NCI-H146 treated with DMSO at 0.1 percent for 48 hours (cell line): ENCODE measurements at regions not wholly inside any gene's neighbourhood (a gene's known extent, or its start where the extent isn't known, plus 50 kb on each side); places are given as distances from the start of the nearest gene placed in this dataset.

Experiments
- DNase-seq: peaks from one replicate; lab custom pipeline; 2025; ENCODE audit not compliant: unreplicated experiment; lab: John Stamatoyannopoulos, UW

DNA sequence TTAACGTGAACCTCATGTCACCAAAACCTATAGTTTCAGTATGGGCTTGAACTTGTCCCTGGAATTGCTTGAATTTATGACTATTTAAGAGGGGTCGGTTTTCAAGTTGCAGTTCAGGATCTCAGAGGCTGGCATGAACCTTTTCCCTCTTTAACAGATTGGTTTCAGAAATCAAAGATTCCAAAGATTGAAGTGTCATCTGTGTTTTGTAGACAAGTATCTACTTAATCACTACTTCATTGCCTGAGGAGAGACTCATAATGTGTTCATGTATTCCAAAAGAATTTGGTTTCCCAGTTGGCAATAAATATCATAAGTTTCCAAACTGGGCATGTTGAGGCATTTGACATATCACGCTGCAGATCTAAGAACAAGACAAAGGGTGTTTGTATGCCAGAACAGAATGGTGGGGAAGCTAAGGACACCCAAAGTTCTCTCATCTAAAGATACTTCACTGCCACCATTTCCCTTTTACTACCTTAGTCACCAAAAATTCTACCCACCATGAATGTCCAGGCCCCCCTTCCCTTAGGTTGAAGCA lies 199.5 kb downstream of the NUAK1 start:
- no peak for DNase-seq

- no peak for DNase-seq
Observed at GRCh38 chr12:105942281-105942680, 196.5 kb downstream of the NUAK1 start.

DNA sequence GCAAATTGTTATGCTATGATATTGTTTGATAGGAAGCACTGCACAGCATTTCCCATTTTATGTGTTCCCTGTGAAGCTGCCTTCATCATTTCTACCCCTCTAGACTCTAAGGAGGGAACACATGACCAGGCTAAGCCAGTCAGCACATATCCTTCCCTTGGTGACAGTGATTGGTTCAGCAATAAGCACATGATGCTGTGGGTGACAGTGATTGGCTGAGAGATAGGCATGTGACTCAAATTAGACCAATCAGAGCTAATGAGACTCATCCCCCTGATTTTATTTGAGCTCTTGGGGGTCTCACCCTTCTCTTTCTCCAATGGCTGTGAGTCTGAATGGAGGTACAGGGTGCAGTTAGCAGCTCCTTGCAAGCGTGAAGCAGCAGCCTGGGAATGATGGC lies 195.2 kb downstream of the NUAK1 start:
- DNase-seq: no peak

DNA sequence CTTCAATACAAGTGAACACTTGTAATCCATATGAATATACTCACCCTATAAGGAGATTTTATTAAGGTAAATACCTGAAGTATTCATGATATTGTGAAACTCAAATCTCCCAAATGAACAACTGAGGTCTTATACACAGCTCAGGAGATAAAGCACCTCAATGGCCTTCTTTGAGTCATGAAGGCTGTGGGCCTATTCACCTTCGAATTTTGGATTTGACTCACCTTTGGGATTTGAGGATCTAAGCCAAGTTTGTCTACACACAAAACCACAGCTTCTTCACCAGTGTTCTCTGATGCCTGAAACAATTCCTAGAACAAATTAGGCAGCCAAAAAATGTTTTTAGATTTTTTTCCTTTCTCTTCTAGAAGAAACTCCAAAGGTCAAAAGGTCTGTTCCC lies 194.1 kb downstream of the NUAK1 start:
- no peak for DNase-seq

GRCh38 chr12:105945880-105946279 lies 192.9 kb downstream of the NUAK1 start:
- no peak for DNase-seq

GRCh38 chr12:105946493-105946901 lies 192.3 kb downstream of the NUAK1 start:
- DNase-seq: no peak

GRCh38 chr12:105947906-105948305 lies 190.8 kb downstream of the NUAK1 start:
- DNase-seq: no peak

DNA sequence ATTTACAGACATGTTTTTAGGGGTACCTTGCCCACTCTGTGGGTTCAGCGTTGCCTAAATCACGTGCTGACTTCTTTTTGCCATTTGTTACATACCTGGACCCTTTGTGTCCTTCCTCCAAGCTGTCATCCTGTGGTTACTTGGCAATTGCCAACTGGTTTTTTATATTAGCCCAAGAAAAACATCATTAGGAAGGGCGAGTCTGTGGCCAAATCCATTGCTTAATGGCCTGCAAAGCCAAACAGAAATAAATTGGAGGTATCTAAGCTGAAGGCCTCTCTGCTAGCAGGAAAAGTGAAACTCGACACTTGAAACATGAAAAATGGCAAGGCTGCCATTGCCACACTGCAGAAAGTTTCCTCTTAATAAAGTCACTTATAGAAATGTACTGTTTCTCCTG lies 190.4 kb downstream of the NUAK1 start:
- DNase-seq: no peak

- DNase-seq: no peak
Observed at GRCh38 chr12:105949391-105949790, 189.4 kb downstream of the NUAK1 start.

GRCh38 chr12:105951732-105952131 lies 187.0 kb downstream of the NUAK1 start:
- DNase-seq: no peak

- no peak for DNase-seq
Observed at GRCh38 chr12:105954951-105955931, 183.5 kb downstream of the NUAK1 start.

GRCh38 chr12:105955976-105956375 lies 182.8 kb downstream of the NUAK1 start:
- no peak for DNase-seq

GRCh38 chr12:105956662-105957457 lies 181.9 kb downstream of the NUAK1 start:
- no peak for DNase-seq

DNA sequence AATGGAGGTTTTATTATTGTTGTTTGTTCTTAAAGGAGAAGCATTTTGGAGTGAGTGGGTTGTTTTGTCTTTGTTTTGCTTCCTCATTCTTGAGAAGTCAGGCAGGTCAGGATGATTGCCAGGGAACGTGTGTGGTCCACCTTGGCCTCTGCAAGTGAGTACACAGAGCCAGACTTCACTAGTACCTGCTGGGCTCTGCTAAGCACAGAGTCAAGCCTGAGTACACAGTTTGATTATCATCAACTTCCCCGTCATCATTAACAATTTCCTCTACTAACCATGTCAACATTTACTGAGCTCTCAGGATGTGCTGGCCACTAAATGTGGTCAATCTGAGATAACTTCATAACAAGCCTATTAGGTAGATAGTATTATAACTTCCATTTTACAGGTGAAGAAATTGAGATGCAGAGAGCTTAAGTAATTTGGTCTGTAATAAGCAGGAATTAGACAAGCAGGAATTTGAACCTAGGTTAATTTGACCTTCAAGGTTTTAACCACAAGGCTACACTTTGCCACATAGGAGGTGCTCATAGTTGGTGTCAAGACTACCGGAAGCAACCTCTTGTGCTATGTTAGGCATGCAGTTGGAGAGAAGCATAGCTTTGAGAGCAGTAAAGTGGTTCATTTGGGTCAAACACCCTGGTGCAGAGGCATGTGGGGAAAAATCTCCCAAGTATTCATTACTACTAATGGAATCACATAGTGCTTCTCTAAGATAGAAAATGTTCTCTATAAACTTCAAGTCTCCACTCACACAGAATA lies 178.3 kb downstream of the NUAK1 start:
- DNase-seq: no peak

DNA sequence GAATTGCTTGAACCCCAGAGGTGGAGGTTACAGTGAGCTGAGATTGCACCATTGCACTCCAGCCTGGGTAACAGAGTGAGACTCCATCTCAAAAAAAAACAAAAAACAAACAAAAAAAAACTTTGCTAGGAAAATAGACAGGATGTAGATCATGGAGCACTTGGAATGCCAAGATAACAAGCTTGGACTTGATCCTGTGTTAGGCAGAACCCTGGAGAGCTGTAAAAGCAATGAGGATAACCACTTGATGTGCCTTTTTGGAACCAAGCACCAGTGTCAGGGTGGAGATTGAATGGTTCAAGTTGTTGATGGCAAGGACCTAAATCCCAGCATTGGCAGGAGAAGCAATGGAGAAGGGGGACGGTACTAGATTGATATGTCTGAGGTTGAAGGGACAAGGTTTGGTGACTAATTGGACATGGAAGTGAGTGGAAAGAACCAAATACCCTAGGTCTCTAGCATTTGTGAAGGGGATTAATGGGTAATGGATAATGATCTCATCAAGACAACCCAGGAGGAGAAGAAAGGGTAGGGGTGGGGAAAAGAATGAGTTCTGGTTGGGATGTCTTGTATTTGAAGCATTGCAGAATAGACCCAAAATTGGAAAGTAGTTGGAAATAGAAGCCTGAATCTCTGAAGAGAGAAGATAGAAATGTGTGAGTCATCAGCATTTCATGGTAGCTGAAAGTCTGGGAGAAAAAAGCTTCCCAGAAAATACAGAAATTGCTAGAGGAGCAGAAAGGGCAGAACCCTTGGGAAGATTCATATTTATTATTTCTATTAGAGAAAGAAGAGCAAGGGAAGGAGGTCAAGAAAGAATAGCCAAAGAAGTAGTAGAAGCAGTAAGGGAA lies 176.7 kb downstream of the NUAK1 start:
- no peak for DNase-seq

DNA sequence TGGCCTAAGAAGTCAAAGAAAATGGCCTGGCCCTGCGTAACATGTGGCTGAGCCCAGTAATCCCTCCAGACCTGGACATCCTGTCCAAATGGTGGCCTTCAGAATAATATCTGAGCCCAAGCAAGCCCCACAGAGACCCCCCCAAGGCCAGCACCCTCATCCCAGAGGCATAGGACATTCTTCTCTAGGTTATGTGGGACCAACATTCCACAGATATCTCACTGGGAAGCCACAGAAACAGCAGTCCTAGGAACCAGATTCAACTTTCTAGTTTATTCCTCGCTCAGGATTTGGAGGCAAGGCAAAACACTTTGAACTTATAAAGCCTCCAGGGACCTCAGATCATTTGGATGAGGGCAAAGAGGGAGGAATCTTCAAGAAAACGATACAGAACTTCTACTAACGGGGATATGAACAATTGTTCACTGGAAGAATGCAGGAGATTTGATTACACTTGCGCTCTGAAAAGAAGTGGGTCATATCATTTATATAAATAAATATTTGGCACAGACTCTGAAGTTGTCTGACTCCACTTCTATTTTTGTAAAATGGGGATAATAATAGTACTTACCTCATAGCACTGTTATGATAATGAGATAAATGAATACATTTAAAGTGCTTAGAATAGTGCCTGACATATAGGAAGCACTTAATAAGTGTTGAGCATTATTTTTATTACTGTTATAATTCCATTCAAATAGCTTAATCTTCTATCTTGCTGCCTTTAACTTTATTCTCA lies 171.5 kb downstream of the NUAK1 start:
- DNase-seq: no peak

GRCh38 chr12:105968025-105968424 lies 170.7 kb downstream of the NUAK1 start:
- no peak for DNase-seq

DNA sequence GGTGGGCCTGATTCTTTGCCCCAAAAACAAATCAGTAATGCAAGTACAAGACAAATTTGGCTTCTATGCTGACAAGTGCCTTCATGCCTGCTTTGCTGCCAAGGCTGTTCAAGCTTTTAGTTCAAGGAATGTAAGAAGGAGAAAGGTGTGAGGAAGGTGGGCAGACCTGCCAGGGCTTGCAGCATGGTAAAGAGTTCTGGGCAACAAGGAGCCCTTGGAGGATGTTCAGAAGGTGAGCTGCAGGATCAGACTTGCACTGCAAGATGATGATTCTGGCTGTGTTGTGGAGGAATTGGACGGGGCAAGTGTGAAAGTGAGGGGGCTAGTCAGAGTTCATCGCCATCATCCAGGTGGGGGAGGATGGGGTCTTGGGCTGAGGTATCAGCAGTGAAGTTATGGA lies 167.9 kb downstream of the NUAK1 start:
- no peak for DNase-seq

DNA sequence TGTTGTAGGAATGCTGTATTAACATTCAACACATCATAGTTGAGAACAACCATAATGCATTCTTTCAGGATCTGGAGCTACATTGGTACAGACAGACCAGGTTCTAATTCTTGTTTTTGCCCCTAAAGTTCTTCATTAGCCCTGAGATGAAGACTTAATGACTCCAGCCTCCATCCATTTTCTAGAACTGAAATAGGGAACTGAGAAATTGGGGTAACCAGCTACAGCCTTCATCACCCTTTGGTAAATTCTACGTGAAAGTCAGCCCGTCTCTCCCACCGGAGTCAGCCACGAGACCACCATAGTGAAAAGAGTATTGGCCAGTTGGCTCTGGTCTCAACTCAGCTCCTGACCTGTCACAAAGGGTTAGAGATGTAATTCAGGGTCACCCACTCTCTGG lies 164.0 kb downstream of the NUAK1 start:
- DNase-seq: no peak
